Stomach smooth muscle (tissue), 2 donors: ENCODE measurements at regions not wholly inside any gene's neighbourhood (a gene's known extent, or its start where the extent isn't known, plus 50 kb on each side); places are given as distances from the start of the nearest gene placed in this dataset.
"Not testable (repeated sequence)": the region's sequence is repeated elsewhere in the genome, so short reads cannot be mapped to it uniquely, and the experiment has no call there.

Experiments
- H3K27ac ChIP-seq: one replicate; pipeline ENCODE4 v1.7.0; 2013; ENCODE audit warnings: mild to moderate bottlenecking, low read length, inconsistent platforms
- H3K27me3 ChIP-seq, 2 donors: one replicate each; pipeline ENCODE4 v1.7.0; 2013; ENCODE audit warnings: low read length in 2 of 2; ENCODE audit not compliant: insufficient read depth in 2 of 2, control insufficient read depth in 1 of 2
- H3K36me3 ChIP-seq, 2 donors: one replicate each; pipeline ENCODE4 v1.7.0; 2013; ENCODE audit warnings: low read length in 2 of 2; ENCODE audit not compliant: control insufficient read depth in 2 of 2, insufficient read depth in 2 of 2
- H3K4me1 ChIP-seq: one replicate; pipeline ENCODE4 v1.7.0; 2013; ENCODE audit warnings: low read length; ENCODE audit not compliant: control insufficient read depth, insufficient read depth
- H3K4me3 ChIP-seq, 2 donors: one replicate each; pipeline ENCODE4 v1.7.0; 2013; ENCODE audit warnings: low read length in 2 of 2
- H3K9ac ChIP-seq, 2 donors: one replicate each; pipeline ENCODE4 v1.7.0; 2013; ENCODE audit warnings: low read length in 2 of 2, mild to moderate bottlenecking in 1 of 2
- H3K9me3 ChIP-seq, 2 donors: one replicate each; pipeline ENCODE4 v1.7.0; 2013; ENCODE audit warnings: low read length in 2 of 2; ENCODE audit not compliant: control insufficient read depth in 2 of 2
- donor health status: healthy.
- donor health status: Pancreatic carcinoma.

GRCh38 chr14:86357876-86358275, 827.9 kb downstream of the FLRT2 start:
- H3K4me1 ChIP-seq = no peaks in the 10 kb centered on the region
- no peak overlapping the region for H3K4me3 ChIP-seq
- no peaks in the 10 kb centered on the region for H3K36me3 ChIP-seq
- H3K27ac ChIP-seq = no peak overlapping the region
- H3K27me3 ChIP-seq = peaks cover 0 to 3% of the 10 kb centered on the region in 2 donors
- no peak overlapping the region for H3K9ac ChIP-seq
- H3K9me3 ChIP-seq = no peaks in the 10 kb centered on the region

- Histone ChIP-seq H3K27ac (no peak overlapping the region), H3K4me1 (no peaks in the 10 kb centered on the region), H3K4me3 (no peak overlapping the region), H3K27me3 (peaks cover 0 to 3% of the 10 kb centered on the region in 2 donors), H3K36me3 (no peaks in the 10 kb centered on the region), H3K9ac (no peak overlapping the region), H3K9me3 (no peaks in the 10 kb centered on the region)
Measured at GRCh38 chr14:86357119-86357518, 827.2 kb downstream of the FLRT2 start.

- Histone ChIP-seq H3K4me3 (no peak overlapping the region), H3K4me1 (no peaks in the 10 kb centered on the region), H3K27me3 (no peaks in the 10 kb centered on the region), H3K27ac (no peak overlapping the region), H3K36me3 (no peaks in the 10 kb centered on the region), H3K9me3 (no peaks in the 10 kb centered on the region), H3K9ac (no peak overlapping the region)
Measured at GRCh38 chr14:86346818-86347384, 817.0 kb downstream of the FLRT2 start.

GRCh38 chr14:86334355-86334754, 804.4 kb downstream of the FLRT2 start:
- Histone ChIP-seq H3K9me3 (no peaks in the 10 kb centered on the region), H3K4me1 (no peaks in the 10 kb centered on the region), H3K27me3 (no peaks in the 10 kb centered on the region), H3K27ac (no peak overlapping the region), H3K9ac (no peak overlapping the region), H3K4me3 (no peak overlapping the region), H3K36me3 (no peaks in the 10 kb centered on the region)

- Histone ChIP-seq H3K27ac (no peak overlapping the region), H3K4me1 (no peaks in the 10 kb centered on the region), H3K9ac (no peak overlapping the region), H3K4me3 (no peak overlapping the region), H3K9me3 (no peaks in the 10 kb centered on the region), H3K27me3 (no peaks in the 10 kb centered on the region), H3K36me3 (no peaks in the 10 kb centered on the region)
Measured at GRCh38 chr14:86333493-86333892, 803.5 kb downstream of the FLRT2 start.

GRCh38 chr14:86331341-86331740, 801.4 kb downstream of the FLRT2 start:
- no peaks in the 10 kb centered on the region for H3K27me3 ChIP-seq
- H3K9ac ChIP-seq = no peak overlapping the region
- H3K4me3 ChIP-seq = no peak overlapping the region
- no peaks in the 10 kb centered on the region for H3K9me3 ChIP-seq
- H3K36me3 ChIP-seq = no peaks in the 10 kb centered on the region
- H3K4me1 ChIP-seq = no peaks in the 10 kb centered on the region
- H3K27ac ChIP-seq = no peak overlapping the region

GRCh38 chr14:86321151-86321550, 791.2 kb downstream of the FLRT2 start:
- H3K27ac ChIP-seq = no peak overlapping the region
- H3K9me3 ChIP-seq = no peaks in the 10 kb centered on the region
- no peaks in the 10 kb centered on the region for H3K4me1 ChIP-seq
- H3K27me3 ChIP-seq = no peaks in the 10 kb centered on the region
- H3K9ac ChIP-seq = no peak overlapping the region
- H3K36me3 ChIP-seq = no peaks in the 10 kb centered on the region
- no peak overlapping the region for H3K4me3 ChIP-seq

GRCh38 chr14:86312154-86312665, 782.3 kb downstream of the FLRT2 start:
- not testable (repeated sequence) for H3K27ac ChIP-seq, H3K36me3 ChIP-seq, H3K27me3 ChIP-seq, H3K9me3 ChIP-seq, H3K4me3 ChIP-seq, H3K9ac ChIP-seq, H3K4me1 ChIP-seq

- no peaks in the 10 kb centered on the region for H3K4me1 ChIP-seq
- H3K27ac ChIP-seq = no peak overlapping the region
- no peaks in the 10 kb centered on the region for H3K27me3 ChIP-seq
- no peaks in the 10 kb centered on the region for H3K36me3 ChIP-seq
- H3K9ac ChIP-seq = no peak overlapping the region
- H3K9me3 ChIP-seq = no peaks in the 10 kb centered on the region
- H3K4me3 ChIP-seq = no peak overlapping the region
Measured at GRCh38 chr14:86311151-86311550, 781.2 kb downstream of the FLRT2 start.

GRCh38 chr14:86310611-86311010, 780.7 kb downstream of the FLRT2 start:
- Histone ChIP-seq H3K27ac (no peak overlapping the region), H3K4me1 (no peaks in the 10 kb centered on the region), H3K9me3 (no peaks in the 10 kb centered on the region), H3K4me3 (no peak overlapping the region), H3K9ac (no peak overlapping the region), H3K27me3 (no peaks in the 10 kb centered on the region), H3K36me3 (no peaks in the 10 kb centered on the region)

GRCh38 chr14:86310148-86310547, 780.2 kb downstream of the FLRT2 start:
- no peak overlapping the region for H3K27ac ChIP-seq
- no peaks in the 10 kb centered on the region for H3K9me3 ChIP-seq
- H3K27me3 ChIP-seq = no peaks in the 10 kb centered on the region
- no peak overlapping the region for H3K9ac ChIP-seq
- no peaks in the 10 kb centered on the region for H3K36me3 ChIP-seq
- H3K4me1 ChIP-seq = no peaks in the 10 kb centered on the region
- H3K4me3 ChIP-seq = no peak overlapping the region
